Calu3 (cell line): ENCODE measurements at regions not wholly inside any gene's neighbourhood (a gene's known extent, or its start where the extent isn't known, plus 50 kb on each side); places are given as distances from the start of the nearest gene placed in this dataset.

Experiments
- BruUV-seq: library from RNA; stranded (reverse); fragments of 400-500 nt; replicated peaks from 2 replicates; lab custom pipeline; 2021; lab: Mats Ljungman, UMichigan
- CTCF ChIA-PET: fragments of 300-600 bp; sonication (Branson Sonifier 250); formaldehyde crosslinking; loops from one replicate; lab custom pipeline; 2022; ENCODE audit warnings: antibody characterized with exemption; lab: Charles Lee
- DNase-seq: peaks from one replicate; pipeline ENCODE4 v3.0.0; 2022
- H3K27ac Mint-ChIP-seq: one replicate; pipeline ENCODE4 v1.8.0; 2022; ENCODE audit warnings: mixed read lengths; ENCODE audit not compliant: unreplicated experiment
- H3K27me3 Mint-ChIP-seq: one replicate; pipeline ENCODE4 v1.8.0; 2022; ENCODE audit warnings: mixed read lengths; ENCODE audit not compliant: unreplicated experiment
- H3K36me3 Mint-ChIP-seq: one replicate; pipeline ENCODE4 v1.8.0; 2022; ENCODE audit warnings: mild to moderate bottlenecking, moderate library complexity, mixed read lengths; ENCODE audit not compliant: insufficient read depth, unreplicated experiment
- H3K4me1 Mint-ChIP-seq: one replicate; pipeline ENCODE4 v1.8.0; 2022; ENCODE audit warnings: mild to moderate bottlenecking, low read depth, mixed read lengths; ENCODE audit not compliant: unreplicated experiment
- H3K4me3 Mint-ChIP-seq: one replicate; pipeline ENCODE4 v1.8.0; 2022; ENCODE audit warnings: mild to moderate bottlenecking, low read depth, moderate library complexity, mixed read lengths; ENCODE audit not compliant: unreplicated experiment
- H3K9me3 Mint-ChIP-seq: one replicate; pipeline ENCODE4 v1.8.0; 2022; ENCODE audit warnings: low read depth, mixed read lengths; ENCODE audit not compliant: unreplicated experiment
- CTCF ChIP-seq: fragments of 200-600 bp; IDR thresholded peaks from one replicate; pipeline ENCODE4 v1.8.0; 2022; ENCODE audit warnings: antibody characterized with exemption; ENCODE audit not compliant: unreplicated experiment
- intact Hi-C: fragments of 100-400 bp; cut with micrococcal nuclease; formaldehyde crosslinking; loops from one replicate; pipeline ENCODE4 v1.10.0; 2022; ENCODE audit not compliant: unreplicated experiment

GRCh38 chr22:48705917-48706605 is 1121.6 kb downstream of the BRD1 start:
- Mint-ChIP-seq H3K4me1 (no peaks in the 10 kb centered on the region), H3K4me3 (no peak overlapping the region), H3K36me3 (no peaks in the 10 kb centered on the region), H3K9me3 (peaks cover 13% of the 10 kb centered on the region), H3K27ac (no peak overlapping the region), H3K27me3 (no peaks in the 10 kb centered on the region)
- BruUV-seq: no TSS peak
- no peak for DNase-seq
- no peak for TF ChIP-seq CTCF
- intact Hi-C loops: no loop called here
- CTCF ChIA-PET: no interaction called here

- no peaks in the 10 kb centered on the region for H3K27me3 Mint-ChIP-seq
- no peak for DNase-seq
- TF ChIP-seq CTCF: no peak
- CTCF ChIA-PET: no interaction called here
- no peaks in the 10 kb centered on the region for H3K4me1 Mint-ChIP-seq
- peaks cover 12% of the 10 kb centered on the region for H3K9me3 Mint-ChIP-seq
- no peak overlapping the region for H3K4me3 Mint-ChIP-seq
- H3K36me3 Mint-ChIP-seq: no peaks in the 10 kb centered on the region
- BruUV-seq: no TSS peak
- intact Hi-C loops: no loop called here
- H3K27ac Mint-ChIP-seq: no peak overlapping the region
Measured at GRCh38 chr22:48705159-48705916, 1122.3 kb downstream of the BRD1 start.

- H3K4me3 Mint-ChIP-seq: no peak overlapping the region
- no peak overlapping the region for H3K27ac Mint-ChIP-seq
- CTCF ChIA-PET: no interaction called here
- intact Hi-C loops: no loop called here
- no TSS peak for BruUV-seq
- peaks cover 13% of the 10 kb centered on the region for H3K9me3 Mint-ChIP-seq
- no peaks in the 10 kb centered on the region for H3K27me3 Mint-ChIP-seq
- no peak for TF ChIP-seq CTCF
- H3K4me1 Mint-ChIP-seq: no peaks in the 10 kb centered on the region
- H3K36me3 Mint-ChIP-seq: no peaks in the 10 kb centered on the region
- DNase-seq: no peak
Measured at GRCh38 chr22:48704335-48704734, 1123.3 kb downstream of the BRD1 start.

- no peaks in the 10 kb centered on the region for H3K4me1 Mint-ChIP-seq
- H3K27ac Mint-ChIP-seq: no peak overlapping the region
- intact Hi-C loops: no loop called here
- no TSS peak for BruUV-seq
- no peaks in the 10 kb centered on the region for H3K27me3 Mint-ChIP-seq
- no peak overlapping the region for H3K4me3 Mint-ChIP-seq
- peaks cover 13% of the 10 kb centered on the region for H3K9me3 Mint-ChIP-seq
- H3K36me3 Mint-ChIP-seq: no peaks in the 10 kb centered on the region
- DNase-seq: no peak
- CTCF ChIA-PET: no interaction called here
- no peak for TF ChIP-seq CTCF
Measured at GRCh38 chr22:48703265-48703941, 1124.3 kb downstream of the BRD1 start.
